Mesenchymal stem cell (in vitro differentiated cells and primary cell): ENCODE measurements at regions not wholly inside any gene's neighbourhood (a gene's known extent, or its start where the extent isn't known, plus 50 kb on each side); places are given as distances from the start of the nearest gene placed in this dataset.
A peak's percentile ranks its signal among the peaks of the same experiment; 100 is the strongest.

Experiments
- DNase-seq: peaks from one replicate; pipeline ENCODE4 v3.0.0-alpha.2; 2013
- H2AFZ ChIP-seq: one replicate; pipeline ENCODE4 v1.6.1; 2013; ENCODE audit warnings: low read depth, mild to moderate bottlenecking, control low read depth, inconsistent platforms, low read length, moderate library complexity
- H2AK5ac ChIP-seq: 2 replicates; pipeline ENCODE4 v1.6.1; 2013; ENCODE audit warnings: low read length, moderate library complexity, mild to moderate bottlenecking, inconsistent platforms; ENCODE audit not compliant: severe bottlenecking
- H2BK120ac ChIP-seq: one replicate; pipeline ENCODE4 v1.6.1; 2013; ENCODE audit warnings: low read depth, mild to moderate bottlenecking, inconsistent platforms, low read length, moderate library complexity
- H2BK12ac ChIP-seq, 2 experiments: one replicate each; pipeline ENCODE4 v1.6.1; 2013; ENCODE audit warnings: inconsistent platforms in 2 of 2, low read length in 2 of 2, mild to moderate bottlenecking in 2 of 2, moderate library complexity in 2 of 2, control low read depth in 1 of 2
- H2BK15ac ChIP-seq: one replicate; pipeline ENCODE4 v1.6.1; 2013; ENCODE audit warnings: mild to moderate bottlenecking, low read depth, inconsistent platforms; ENCODE audit not compliant: poor library complexity, severe bottlenecking
- H2BK5ac ChIP-seq: 2 replicates; pipeline ENCODE4 v1.6.1; 2013; ENCODE audit warnings: low read depth, mild to moderate bottlenecking, low read length, control low read depth, inconsistent platforms; ENCODE audit not compliant: poor library complexity, severe bottlenecking
- H3K14ac ChIP-seq, 2 experiments: one replicate each; pipeline ENCODE4 v1.6.1; 2013; ENCODE audit warnings: inconsistent platforms in 2 of 2, low read length in 2 of 2, control low read depth in 1 of 2, mild to moderate bottlenecking in 1 of 2, moderate library complexity in 1 of 2
- H3K18ac ChIP-seq, 2 experiments: one replicate each; pipeline ENCODE4 v1.6.1; 2013; ENCODE audit warnings: inconsistent platforms in 2 of 2, low read length in 2 of 2, control low read depth in 1 of 2, low read depth in 1 of 2, mild to moderate bottlenecking in 1 of 2
- H3K23ac ChIP-seq, 2 experiments: one replicate each; pipeline ENCODE4 v1.6.1; 2013; ENCODE audit warnings: inconsistent platforms in 2 of 2, low read length in 2 of 2, mild to moderate bottlenecking in 2 of 2, moderate library complexity in 2 of 2, control low read depth in 1 of 2
- H3K27ac ChIP-seq: 2 replicates; pipeline ENCODE4 v1.5.1; 2013; ENCODE audit warnings: mild to moderate bottlenecking, moderate library complexity, low read length, control low read depth, inconsistent platforms; ENCODE audit not compliant: poor library complexity, severe bottlenecking
- H3K27me3 ChIP-seq, 2 experiments: 2 replicates each; pipeline versions ENCODE4 v1.6.1 to v1.7.0; 2013; ENCODE audit warnings: low read length in 2 of 2, mild to moderate bottlenecking in 2 of 2, moderate library complexity in 2 of 2, control low read depth in 1 of 2, inconsistent platforms in 1 of 2; ENCODE audit not compliant: control insufficient read depth in 1 of 2, insufficient read depth in 1 of 2
- H3K36me3 ChIP-seq, 2 experiments: 2 replicates each; pipeline versions ENCODE4 v1.6.1 to v1.7.0; 2013; ENCODE audit warnings: low read length in 2 of 2, control low read depth in 1 of 2, inconsistent platforms in 1 of 2, low read depth in 1 of 2, mild to moderate bottlenecking in 1 of 2; ENCODE audit not compliant: insufficient read depth in 2 of 2, control insufficient read depth in 1 of 2
- H3K4ac ChIP-seq, 2 experiments: one replicate each; pipeline ENCODE4 v1.6.1; 2013; ENCODE audit warnings: inconsistent platforms in 2 of 2, low read length in 2 of 2, mild to moderate bottlenecking in 2 of 2, moderate library complexity in 2 of 2, control low read depth in 1 of 2, low read depth in 1 of 2
- H3K4me1 ChIP-seq: 2 replicates; pipeline ENCODE4 v1.6.1; 2013; ENCODE audit warnings: low read depth, low read length, control low read depth; ENCODE audit not compliant: control insufficient read depth, insufficient read depth
- H3K4me2 ChIP-seq: 2 replicates; pipeline ENCODE4 v1.6.1; 2013; ENCODE audit warnings: low read length, mild to moderate bottlenecking, inconsistent platforms; ENCODE audit not compliant: poor library complexity, severe bottlenecking
- H3K4me3 ChIP-seq, 2 experiments: 2 replicates each; pipeline versions ENCODE4 v1.5.1 to v1.7.0; 2013; ENCODE audit warnings: low read length in 2 of 2, mild to moderate bottlenecking in 2 of 2, control low read depth in 1 of 2, low read depth in 1 of 2; ENCODE audit not compliant: insufficient read depth in 1 of 2
- H3K79me1 ChIP-seq: replicated peaks from 2 replicates; pipeline ENCODE4 v1.6.1; 2013; ENCODE audit warnings: mild to moderate bottlenecking, control low read depth, low read length, inconsistent platforms; ENCODE audit not compliant: poor library complexity, severe bottlenecking
- H3K9ac ChIP-seq: 2 replicates; pipeline ENCODE4 v1.7.0; 2013; ENCODE audit warnings: mild to moderate bottlenecking, low read length, moderate library complexity
- H3K9me3 ChIP-seq: 2 replicates; pipeline ENCODE4 v1.7.0; 2013; ENCODE audit warnings: mild to moderate bottlenecking, low read length; ENCODE audit not compliant: control insufficient read depth
- H4K8ac ChIP-seq: one replicate; pipeline ENCODE4 v1.6.1; 2013; ENCODE audit warnings: inconsistent platforms, mild to moderate bottlenecking, low read length, moderate library complexity
- H4K91ac ChIP-seq: one replicate; pipeline ENCODE4 v1.6.1; 2013; ENCODE audit warnings: mild to moderate bottlenecking, low read length, inconsistent platforms
- WGBS: methylation state at CpG from one replicate; pipeline ENCODE4 v1.1.7; 2013; ENCODE audit warnings: mixed read lengths; 5-methylcytosine and 5-hydroxymethylcytosine counted together

DNA sequence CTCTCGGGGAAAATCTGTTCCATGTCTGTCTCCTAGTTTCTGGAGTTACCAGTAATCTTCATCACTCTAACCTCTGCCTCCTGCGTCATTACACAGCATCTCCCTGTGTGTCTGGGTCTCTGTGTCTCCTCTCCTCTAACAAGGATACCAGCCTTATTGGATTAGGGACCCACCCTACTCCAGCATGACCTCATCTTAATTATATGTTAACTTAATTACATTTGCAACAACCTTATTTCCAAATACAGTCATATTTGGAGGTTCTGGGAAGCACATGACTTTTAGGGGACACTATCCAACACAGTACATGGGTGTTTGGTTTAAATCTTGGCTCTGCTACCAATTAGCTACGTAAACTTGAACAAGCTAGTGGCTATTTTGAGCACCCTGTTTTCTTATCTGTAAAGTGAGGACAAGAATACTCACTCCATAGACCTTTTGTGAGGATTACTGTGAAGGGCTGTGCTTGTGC lies 83.9 kb upstream of the SGIP1 start:
- H2BK120ac ChIP-seq: no peak overlapping the region
- no peak overlapping the region for H4K8ac ChIP-seq
- H3K23ac ChIP-seq: no peak overlapping the region
- H2AK5ac ChIP-seq: no peak overlapping the region
- H2BK15ac ChIP-seq: no peak overlapping the region
- no peak overlapping the region for H2AFZ ChIP-seq
- no peak overlapping the region for H3K14ac ChIP-seq
- WGBS: 88% methylated on average over 2 of the region's 3 CpGs
- H3K79me1 ChIP-seq: no peaks in the 10 kb centered on the region
- no peak overlapping the region for H3K4ac ChIP-seq
- H3K9me3 ChIP-seq: no peaks in the 10 kb centered on the region
- no peak for DNase-seq
- no peaks in the 10 kb centered on the region for H3K27me3 ChIP-seq
- H4K91ac ChIP-seq: no peak overlapping the region
- no peak overlapping the region for H3K4me3 ChIP-seq
- no peak overlapping the region for H3K4me2 ChIP-seq
- H3K9ac ChIP-seq: peak overlapping the region; percentile 67
- no peaks in the 10 kb centered on the region for H3K4me1 ChIP-seq
- H3K27ac ChIP-seq: no peak overlapping the region
- no peak overlapping the region for H2BK12ac ChIP-seq
- H2BK5ac ChIP-seq: no peak overlapping the region
- H3K18ac ChIP-seq: no peak overlapping the region
- H3K36me3 ChIP-seq: no peaks in the 10 kb centered on the region

DNA sequence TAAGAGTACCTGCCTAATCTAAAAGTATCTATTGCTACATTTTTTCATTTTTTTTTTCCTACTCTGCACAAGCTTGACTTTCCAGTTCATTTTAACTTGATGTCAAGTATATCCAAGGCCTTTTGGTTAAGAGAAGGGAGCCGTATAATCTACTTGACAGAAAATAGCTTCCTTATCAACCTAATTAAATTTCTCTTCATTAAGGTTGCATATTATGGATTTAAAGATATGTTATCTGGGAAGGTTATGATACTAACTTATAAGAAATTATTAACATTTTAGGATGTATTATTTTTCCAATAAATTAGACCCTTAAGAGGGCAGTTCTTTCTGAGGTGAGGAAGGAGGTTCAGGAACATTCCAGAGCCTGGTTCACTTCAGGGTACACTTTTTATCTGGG lies 83.1 kb upstream of the SGIP1 start:
- no peaks in the 10 kb centered on the region for H3K4me1 ChIP-seq
- H2AK5ac ChIP-seq: no peak overlapping the region
- no peak overlapping the region for H3K14ac ChIP-seq
- H3K27ac ChIP-seq: no peak overlapping the region
- H2BK120ac ChIP-seq: no peak overlapping the region
- H3K4ac ChIP-seq: no peak overlapping the region
- peak overlapping the region; percentile 67 for H3K9ac ChIP-seq
- H3K23ac ChIP-seq: no peak overlapping the region
- H2BK15ac ChIP-seq: no peak overlapping the region
- H3K27me3 ChIP-seq: no peaks in the 10 kb centered on the region
- no peak overlapping the region for H2AFZ ChIP-seq
- H3K36me3 ChIP-seq: no peaks in the 10 kb centered on the region
- WGBS: no CpG with 5 or more reads among the region's 1 CpG
- no peak overlapping the region for H2BK5ac ChIP-seq
- no peak overlapping the region for H3K4me2 ChIP-seq
- no peak overlapping the region for H4K91ac ChIP-seq
- DNase-seq: no peak
- H3K9me3 ChIP-seq: no peaks in the 10 kb centered on the region
- H4K8ac ChIP-seq: no peak overlapping the region
- no peak overlapping the region for H2BK12ac ChIP-seq
- no peak overlapping the region for H3K18ac ChIP-seq
- H3K79me1 ChIP-seq: no peaks in the 10 kb centered on the region
- no peak overlapping the region for H3K4me3 ChIP-seq

DNA sequence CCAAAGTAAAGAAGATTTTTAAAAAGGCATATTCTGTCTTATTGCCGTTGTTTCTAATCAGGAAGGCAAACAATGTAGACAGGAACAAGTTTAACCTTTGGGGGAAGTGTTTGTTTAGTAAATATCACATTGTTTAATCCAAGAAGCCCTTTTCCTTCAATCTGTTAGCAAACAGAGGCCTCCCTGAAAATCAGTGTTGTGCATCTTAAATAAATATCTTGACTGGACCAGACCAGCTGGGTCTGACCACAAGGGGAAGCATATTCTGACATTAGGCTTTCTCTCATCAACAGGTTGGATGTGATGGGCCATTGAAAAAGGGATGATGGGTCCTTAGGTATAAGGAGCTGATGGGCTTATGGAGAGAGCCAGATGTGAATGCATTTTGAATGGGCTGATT lies 81.8 kb upstream of the SGIP1 start:
- no peak overlapping the region for H4K8ac ChIP-seq
- no peak for DNase-seq
- no peak overlapping the region for H3K4ac ChIP-seq
- no CpG with 5 or more reads among the region's 1 CpG for whole genome bisulfite sequencing
- H2AK5ac ChIP-seq: no peak overlapping the region
- no peaks in the 10 kb centered on the region for H3K4me1 ChIP-seq
- no peak overlapping the region for H2BK15ac ChIP-seq
- no peak overlapping the region for H2BK120ac ChIP-seq
- no peaks in the 10 kb centered on the region for H3K27me3 ChIP-seq
- H2BK5ac ChIP-seq: no peak overlapping the region
- no peak overlapping the region for H3K14ac ChIP-seq
- no peaks in the 10 kb centered on the region for H3K36me3 ChIP-seq
- H2AFZ ChIP-seq: no peak overlapping the region
- no peak overlapping the region for H3K27ac ChIP-seq
- H3K9ac ChIP-seq: no peak overlapping the region
- no peak overlapping the region for H4K91ac ChIP-seq
- H3K23ac ChIP-seq: no peak overlapping the region
- H3K79me1 ChIP-seq: no peaks in the 10 kb centered on the region
- H2BK12ac ChIP-seq: no peak overlapping the region
- no peak overlapping the region for H3K18ac ChIP-seq
- H3K4me3 ChIP-seq: no peak overlapping the region
- H3K9me3 ChIP-seq: no peaks in the 10 kb centered on the region
- no peak overlapping the region for H3K4me2 ChIP-seq

DNA sequence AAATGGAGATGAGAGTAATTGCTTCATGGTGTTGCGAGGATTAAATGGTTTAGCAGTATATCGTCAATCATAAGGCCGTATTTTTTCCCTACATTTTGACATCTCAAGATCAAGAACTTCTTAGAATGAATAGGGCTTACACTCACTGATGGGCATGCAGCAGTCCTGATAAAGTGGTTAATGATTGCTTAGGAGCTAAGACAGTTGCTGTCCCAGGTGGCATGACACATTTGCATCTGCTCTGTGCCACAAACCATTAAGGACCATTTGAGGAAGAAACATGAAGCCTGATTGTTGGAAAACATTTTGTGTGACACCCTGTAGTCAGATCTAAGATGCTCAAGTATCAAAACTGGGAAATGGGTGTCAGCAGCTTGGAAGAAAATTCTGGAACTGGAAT lies 81.0 kb upstream of the SGIP1 start:
- H3K4me3 ChIP-seq: no peak overlapping the region
- no peak overlapping the region for H2BK120ac ChIP-seq
- 100% methylated on average over 3 of the region's 3 CpGs for WGBS
- H3K9ac ChIP-seq: no peak overlapping the region
- H3K27me3 ChIP-seq: no peaks in the 10 kb centered on the region
- H2AFZ ChIP-seq: no peak overlapping the region
- DNase-seq: no peak
- H2AK5ac ChIP-seq: no peak overlapping the region
- H3K4ac ChIP-seq: no peak overlapping the region
- no peaks in the 10 kb centered on the region for H3K79me1 ChIP-seq
- no peak overlapping the region for H2BK5ac ChIP-seq
- no peaks in the 10 kb centered on the region for H3K4me1 ChIP-seq
- no peak overlapping the region for H3K23ac ChIP-seq
- no peak overlapping the region for H3K27ac ChIP-seq
- no peak overlapping the region for H4K91ac ChIP-seq
- no peaks in the 10 kb centered on the region for H3K36me3 ChIP-seq
- H4K8ac ChIP-seq: no peak overlapping the region
- no peak overlapping the region for H2BK12ac ChIP-seq
- H3K14ac ChIP-seq: no peak overlapping the region
- no peaks in the 10 kb centered on the region for H3K9me3 ChIP-seq
- H3K4me2 ChIP-seq: no peak overlapping the region
- no peak overlapping the region for H2BK15ac ChIP-seq
- no peak overlapping the region for H3K18ac ChIP-seq
